ENCODE measurements at regions not wholly inside any gene's neighbourhood (a gene's known extent, or its start where the extent isn't known, plus 50 kb on each side); places are given as distances from the start of the nearest gene placed in this dataset.

DNA sequence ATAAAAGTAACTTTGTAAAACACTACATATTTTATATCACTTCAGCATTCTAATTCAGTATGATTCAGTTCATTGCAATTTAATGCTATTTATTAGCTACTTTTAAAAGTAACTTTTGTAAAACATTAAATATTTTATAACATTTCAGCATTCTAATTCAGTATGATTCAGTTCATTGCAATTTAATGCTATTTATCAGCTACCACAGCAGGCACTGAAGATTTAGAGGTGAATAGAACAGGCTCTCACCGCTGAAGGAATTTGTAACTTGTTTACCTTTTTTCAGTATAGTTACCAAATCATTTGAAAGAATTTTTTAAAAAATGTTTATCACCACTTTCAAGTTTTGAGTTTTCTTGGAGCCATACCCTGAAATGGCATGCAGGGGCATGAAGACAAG, 266.4 kb upstream of the DAB2 start:
- TF ChIP-seq, protein P1, sequence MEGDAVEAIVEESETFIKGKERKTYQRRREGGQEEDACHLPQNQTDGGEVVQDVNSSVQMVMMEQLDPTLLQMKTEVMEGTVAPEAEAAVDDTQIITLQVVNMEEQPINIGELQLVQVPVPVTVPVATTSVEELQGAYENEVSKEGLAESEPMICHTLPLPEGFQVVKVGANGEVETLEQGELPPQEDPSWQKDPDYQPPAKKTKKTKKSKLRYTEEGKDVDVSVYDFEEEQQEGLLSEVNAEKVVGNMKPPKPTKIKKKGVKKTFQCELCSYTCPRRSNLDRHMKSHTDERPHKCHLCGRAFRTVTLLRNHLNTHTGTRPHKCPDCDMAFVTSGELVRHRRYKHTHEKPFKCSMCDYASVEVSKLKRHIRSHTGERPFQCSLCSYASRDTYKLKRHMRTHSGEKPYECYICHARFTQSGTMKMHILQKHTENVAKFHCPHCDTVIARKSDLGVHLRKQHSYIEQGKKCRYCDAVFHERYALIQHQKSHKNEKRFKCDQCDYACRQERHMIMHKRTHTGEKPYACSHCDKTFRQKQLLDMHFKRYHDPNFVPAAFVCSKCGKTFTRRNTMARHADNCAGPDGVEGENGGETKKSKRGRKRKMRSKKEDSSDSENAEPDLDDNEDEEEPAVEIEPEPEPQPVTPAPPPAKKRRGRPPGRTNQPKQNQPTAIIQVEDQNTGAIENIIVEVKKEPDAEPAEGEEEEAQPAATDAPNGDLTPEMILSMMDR (conservative IDR thresholded peaks at IDR 0.05; ENCODE audit: low read depth, low read length): no peak
- no peak for TF ChIP-seq EZH2 (IDR thresholded peaks at IDR 0.05; ENCODE audit: low read length, unreplicated experiment)
- TF ChIP-seq EZH2phosphoT487 (IDR thresholded peaks at IDR 0.05; ENCODE audit: borderline replicate concordance, low read length): no peak
